ELF-1 (cell line): ENCODE measurements at regions not wholly inside any gene's neighbourhood (a gene's known extent, or its start where the extent isn't known, plus 50 kb on each side); places are given as distances from the start of the nearest gene placed in this dataset.

Experiments used
- DNase-seq: peaks from one replicate; pipeline ENCODE4 v3.0.0-alpha.2; 2016; ENCODE audit warnings: low read depth, low spot score

GRCh38 chr16:26189536-26189935, 497.8 kb downstream of the HS3ST4 start:
- DNase-seq: peak; percentile 37

- no peak for DNase-seq
Observed at GRCh38 chr16:26194526-26194925, 502.8 kb downstream of the HS3ST4 start.

- DNase-seq: no peak
Observed at GRCh38 chr16:26195225-26195624, 503.5 kb downstream of the HS3ST4 start.

- no peak for DNase-seq
Observed at GRCh38 chr16:26196310-26196709, 504.6 kb downstream of the HS3ST4 start.

GRCh38 chr16:26196802-26197201, 505.0 kb downstream of the HS3ST4 start:
- no peak for DNase-seq

GRCh38 chr16:26197707-26198106, 505.9 kb downstream of the HS3ST4 start:
- no peak for DNase-seq

GRCh38 chr16:26198221-26198620, 506.5 kb downstream of the HS3ST4 start:
- peak; percentile 52 for DNase-seq

- DNase-seq: no peak
Observed at GRCh38 chr16:26204138-26204537, 512.4 kb downstream of the HS3ST4 start.

- DNase-seq: no peak
Observed at GRCh38 chr16:26211542-26211941, 519.8 kb downstream of the HS3ST4 start.

GRCh38 chr16:26212599-26212998, 520.8 kb downstream of the HS3ST4 start:
- no peak for DNase-seq

GRCh38 chr16:26214581-26215174, 522.9 kb downstream of the HS3ST4 start:
- peak; percentile 26 for DNase-seq

GRCh38 chr16:26220894-26221293, 529.1 kb downstream of the HS3ST4 start:
- DNase-seq: no peak

GRCh38 chr16:26231647-26232046, 539.9 kb downstream of the HS3ST4 start:
- no peak for DNase-seq

GRCh38 chr16:26240807-26241206, 549.0 kb downstream of the HS3ST4 start:
- no peak for DNase-seq

GRCh38 chr16:26247063-26247462, 555.3 kb downstream of the HS3ST4 start:
- DNase-seq: no peak

- DNase-seq: no peak
Observed at GRCh38 chr16:26252598-26252997, 560.8 kb downstream of the HS3ST4 start.

GRCh38 chr16:26261621-26262020, 569.9 kb downstream of the HS3ST4 start:
- no peak for DNase-seq

GRCh38 chr16:26263406-26263805, 571.6 kb downstream of the HS3ST4 start:
- peak; percentile 12 for DNase-seq

- no peak for DNase-seq
Observed at GRCh38 chr16:26267641-26268040, 575.9 kb downstream of the HS3ST4 start.

- DNase-seq: no peak
Observed at GRCh38 chr16:26269673-26270072, 577.9 kb downstream of the HS3ST4 start.

- no peak for DNase-seq
Observed at GRCh38 chr16:26273607-26274006, 581.8 kb downstream of the HS3ST4 start.

GRCh38 chr16:26275021-26275590, 583.3 kb downstream of the HS3ST4 start:
- no peak for DNase-seq

GRCh38 chr16:26276289-26276688, 584.5 kb downstream of the HS3ST4 start:
- no peak for DNase-seq
